HEK293 (cell line): ENCODE measurements at regions not wholly inside any gene's neighbourhood (a gene's known extent, or its start where the extent isn't known, plus 50 kb on each side); places are given as distances from the start of the nearest gene placed in this dataset.

Source experiments
- GFI1B ChIP-seq: fragments of 450-650 bp; formaldehyde crosslinking; IDR thresholded peaks from 2 replicates; pipeline ENCODE4 v1.5.1; 2016; ENCODE audit warnings: missing biosample characterization, missing genetic modification characterization
- HOXA7 ChIP-seq: sonication (generic); formaldehyde crosslinking; IDR thresholded peaks from 2 replicates; pipeline ENCODE4 v1.8.1; 2022; ENCODE audit warnings: missing genetic modification reagents, borderline replicate concordance
- HOXD13 ChIP-seq: sonication (generic); formaldehyde crosslinking; IDR thresholded peaks from 2 replicates; pipeline ENCODE4 v1.8.0; 2022; ENCODE audit warnings: missing genetic modification reagents, borderline replicate concordance
- KLF10 ChIP-seq: fragments of 450-650 bp; IDR thresholded peaks from 2 replicates; pipeline ENCODE4 v1.5.1; 2018; ENCODE audit warnings: missing biosample characterization, mild to moderate bottlenecking, missing genetic modification characterization
- KLF8 ChIP-seq: fragments of 450-650 bp; formaldehyde crosslinking; IDR thresholded peaks from 2 replicates; pipeline ENCODE4 v1.5.1; 2016; ENCODE audit warnings: missing biosample characterization, missing genetic modification characterization
- MZF1 ChIP-seq: fragments of 450-650 bp; formaldehyde crosslinking; IDR thresholded peaks from 2 replicates; pipeline ENCODE4 v1.5.1; 2017; ENCODE audit warnings: missing biosample characterization, missing genetic modification characterization, borderline replicate concordance
- SETDB1 ChIP-seq: IDR thresholded peaks from one replicate; pipeline ENCODE4 v1.6.1; 2017; ENCODE audit warnings: mild to moderate bottlenecking, low read length, moderate library complexity, mixed read lengths; ENCODE audit not compliant: insufficient read length
- TCF7L2 ChIP-seq: IDR thresholded peaks from 2 replicates; pipeline ENCODE4 v1.6.1; 2011; ENCODE audit warnings: low read depth, mild to moderate bottlenecking, inconsistent platforms, low read length, moderate library complexity, borderline replicate concordance
- ZBTB1 ChIP-seq: fragments of 450-650 bp; formaldehyde crosslinking; IDR thresholded peaks from 2 replicates; pipeline ENCODE4 v1.5.1; 2016; ENCODE audit warnings: missing biosample characterization, missing genetic modification characterization
- ZBTB48 ChIP-seq: fragments of 450-650 bp; formaldehyde crosslinking; IDR thresholded peaks from 2 replicates; pipeline ENCODE4 v1.5.1; 2016; ENCODE audit warnings: missing biosample characterization, missing genetic modification characterization
- ZEB2 ChIP-seq: fragments of 450-650 bp; formaldehyde crosslinking; IDR thresholded peaks from 2 replicates; pipeline ENCODE4 v1.5.1; 2016; ENCODE audit warnings: missing biosample characterization, missing genetic modification characterization
- ZNF10 ChIP-seq: fragments of 450-650 bp; formaldehyde crosslinking; IDR thresholded peaks from 2 replicates; pipeline ENCODE4 v1.5.1; 2017; ENCODE audit warnings: missing biosample characterization, missing genetic modification characterization
- ZNF121 ChIP-seq: fragments of 450-650 bp; formaldehyde crosslinking; IDR thresholded peaks from 2 replicates; pipeline ENCODE4 v1.5.1; 2016; ENCODE audit warnings: missing biosample characterization, missing genetic modification characterization
- ZNF155 ChIP-seq: fragments of 450-650 bp; formaldehyde crosslinking; IDR thresholded peaks from 2 replicates; pipeline ENCODE4 v1.5.1; 2016; ENCODE audit warnings: missing biosample characterization, missing genetic modification characterization
- ZNF174 ChIP-seq: fragments of 450-650 bp; formaldehyde crosslinking; IDR thresholded peaks from 2 replicates; pipeline ENCODE4 v1.5.0; 2017; ENCODE audit warnings: missing biosample characterization, mild to moderate bottlenecking, missing genetic modification characterization
- ZNF211 ChIP-seq: fragments of 450-650 bp; formaldehyde crosslinking; IDR thresholded peaks from 2 replicates; pipeline ENCODE4 v1.5.1; 2016; ENCODE audit warnings: low read depth, missing biosample characterization, missing genetic modification characterization
- ZNF23 ChIP-seq: fragments of 450-650 bp; formaldehyde crosslinking; IDR thresholded peaks from 2 replicates; pipeline ENCODE4 v1.5.1; 2016; ENCODE audit warnings: missing biosample characterization, missing genetic modification characterization, borderline replicate concordance
- ZNF24 ChIP-seq: fragments of 450-650 bp; formaldehyde crosslinking; IDR thresholded peaks from 2 replicates; pipeline ENCODE4 v1.5.1; 2016; ENCODE audit warnings: missing biosample characterization, missing genetic modification characterization
- ZNF266 ChIP-seq: fragments of 450-650 bp; formaldehyde crosslinking; IDR thresholded peaks from 2 replicates; pipeline ENCODE4 v1.5.1; 2016; ENCODE audit warnings: missing biosample characterization, missing genetic modification characterization, low read depth
- ZNF274 ChIP-seq, 2 experiments: fragments of 200-500 bp in 1 of 2; fragments of 450-650 bp in 1 of 2; sonication (Bioruptor generic) in 1 of 2; formaldehyde crosslinking in 1 of 2; IDR thresholded peaks; 2 replicates each; pipeline versions ENCODE4 v1.5.1 to v1.6.1; 2014 to 2016; ENCODE audit warnings: borderline replicate concordance in 1 of 2, inconsistent platforms in 1 of 2, low read length in 1 of 2, missing biosample characterization in 1 of 2, missing genetic modification characterization in 1 of 2
- ZNF302 ChIP-seq: fragments of 450-650 bp; formaldehyde crosslinking; IDR thresholded peaks from 2 replicates; pipeline ENCODE4 v1.5.1; 2016; ENCODE audit warnings: missing biosample characterization, missing genetic modification characterization, low read depth
- ZNF366 ChIP-seq: fragments of 450-650 bp; formaldehyde crosslinking; conservative IDR thresholded peaks from 2 replicates; pipeline ENCODE4 v1.5.1; 2016; ENCODE audit warnings: missing biosample characterization, missing genetic modification characterization
- ZNF530 ChIP-seq: fragments of 450-650 bp; formaldehyde crosslinking; IDR thresholded peaks from 2 replicates; pipeline ENCODE4 v1.5.1; 2016; ENCODE audit warnings: low read depth, missing biosample characterization, missing genetic modification characterization
- ZNF660 ChIP-seq: fragments of 450-650 bp; IDR thresholded peaks from 2 replicates; pipeline ENCODE4 v1.5.1; 2018; ENCODE audit warnings: missing biosample characterization, mild to moderate bottlenecking, missing genetic modification characterization
- ZNF747 ChIP-seq: fragments of 450-650 bp; formaldehyde crosslinking; IDR thresholded peaks from 2 replicates; pipeline ENCODE4 v1.5.1; 2016; ENCODE audit warnings: missing biosample characterization, missing genetic modification characterization
- ZNF830 ChIP-seq: fragments of 450-650 bp; IDR thresholded peaks from 2 replicates; pipeline ENCODE4 v1.5.0; 2018; ENCODE audit warnings: missing biosample characterization, missing genetic modification characterization, low read depth, mild to moderate bottlenecking, moderate library complexity
- ZSCAN16 ChIP-seq: fragments of 450-650 bp; formaldehyde crosslinking; IDR thresholded peaks from 2 replicates; pipeline ENCODE4 v1.5.1; 2016; ENCODE audit warnings: missing biosample characterization, missing genetic modification characterization
- ZSCAN30 ChIP-seq: fragments of 450-650 bp; IDR thresholded peaks from 2 replicates; pipeline ENCODE4 v1.5.1; 2018; ENCODE audit warnings: missing biosample characterization, mild to moderate bottlenecking, missing genetic modification characterization, moderate library complexity
- TF ChIP-seq, protein P1 (sequence below): fragments of 450-650 bp; formaldehyde crosslinking; IDR thresholded peaks from 2 replicates; pipeline ENCODE4 v1.5.1; 2016; ENCODE audit warnings: missing biosample characterization, missing genetic modification characterization
- TF ChIP-seq, protein P2 (sequence below): fragments of 450-650 bp; IDR thresholded peaks from 2 replicates; pipeline ENCODE4 v1.5.1; 2018; ENCODE audit warnings: missing biosample characterization, mild to moderate bottlenecking, missing genetic modification characterization
- TF ChIP-seq, protein P3 (sequence below): fragments of 450-650 bp; formaldehyde crosslinking; IDR thresholded peaks from 2 replicates; pipeline ENCODE4 v1.5.1; 2016; ENCODE audit warnings: missing biosample characterization, missing genetic modification characterization, low read depth
- TF ChIP-seq, protein P4 (sequence below): fragments of 450-650 bp; formaldehyde crosslinking; IDR thresholded peaks from 2 replicates; pipeline ENCODE4 v1.5.1; 2017; ENCODE audit warnings: missing biosample characterization, missing genetic modification characterization
- TF ChIP-seq, protein P5 (sequence below): fragments of 450-650 bp; formaldehyde crosslinking; IDR thresholded peaks from 2 replicates; pipeline ENCODE4 v1.5.1; 2016; ENCODE audit warnings: missing biosample characterization, missing genetic modification characterization

DNA sequence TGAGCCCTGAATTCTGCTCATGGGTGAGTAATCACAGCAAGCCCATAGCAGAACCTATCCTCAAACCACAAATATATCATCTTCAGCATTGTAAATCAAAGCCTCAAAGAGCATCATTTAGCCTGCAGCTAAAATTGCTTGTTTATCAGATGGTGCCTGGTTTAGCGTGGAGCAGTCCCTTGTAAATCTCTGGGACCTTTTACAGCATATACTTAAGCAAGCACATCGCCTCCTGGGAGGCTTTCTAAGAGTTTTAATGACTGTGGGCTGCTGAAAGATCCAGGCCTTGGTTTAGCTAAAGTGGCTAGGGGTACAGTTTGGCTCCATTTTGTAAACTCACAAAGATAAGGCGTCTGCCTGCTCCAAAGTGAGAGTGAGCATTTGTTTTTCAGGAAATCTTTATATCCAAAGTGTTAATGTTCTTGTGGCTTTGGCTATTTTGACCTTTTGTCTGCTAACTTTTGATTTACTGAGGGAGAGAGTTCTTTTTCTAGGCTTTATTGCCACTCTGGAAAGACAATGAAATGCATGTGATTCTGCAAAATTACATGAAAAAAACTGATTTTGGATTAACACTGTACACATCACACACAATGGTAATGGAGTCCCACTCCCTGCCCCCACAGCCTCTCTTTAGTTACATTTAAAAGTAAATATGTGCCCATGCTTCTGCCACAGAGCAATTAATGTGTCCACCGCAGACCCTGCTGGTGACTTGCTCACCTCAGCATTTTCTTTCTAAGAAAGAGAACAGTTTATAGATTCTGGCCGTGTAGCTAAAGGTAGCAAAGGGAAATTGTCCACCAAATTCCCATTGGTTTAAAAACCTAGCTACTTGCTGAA is 194.8 kb downstream of the LNPK start (continued):
- TF ChIP-seq, protein P1, sequence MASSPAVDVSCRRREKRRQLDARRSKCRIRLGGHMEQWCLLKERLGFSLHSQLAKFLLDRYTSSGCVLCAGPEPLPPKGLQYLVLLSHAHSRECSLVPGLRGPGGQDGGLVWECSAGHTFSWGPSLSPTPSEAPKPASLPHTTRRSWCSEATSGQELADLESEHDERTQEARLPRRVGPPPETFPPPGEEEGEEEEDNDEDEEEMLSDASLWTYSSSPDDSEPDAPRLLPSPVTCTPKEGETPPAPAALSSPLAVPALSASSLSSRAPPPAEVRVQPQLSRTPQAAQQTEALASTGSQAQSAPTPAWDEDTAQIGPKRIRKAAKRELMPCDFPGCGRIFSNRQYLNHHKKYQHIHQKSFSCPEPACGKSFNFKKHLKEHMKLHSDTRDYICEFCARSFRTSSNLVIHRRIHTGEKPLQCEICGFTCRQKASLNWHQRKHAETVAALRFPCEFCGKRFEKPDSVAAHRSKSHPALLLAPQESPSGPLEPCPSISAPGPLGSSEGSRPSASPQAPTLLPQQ (tag by site-specific recombination): peak; percentile 33; the same call in 1 of the 2 replicates
- TF ChIP-seq ZNF10 (tag by site-specific recombination) (peak; percentile 43; the same call in 1 of the 2 replicates), GFI1B (tag by site-specific recombination) (peak; percentile 86), ZBTB1 (tag by site-specific recombination) (peak; percentile 53; the same call in 1 of the 2 replicates), ZSCAN30 (tag by site-specific recombination) (peak; percentile 75), ZNF366 (tag by site-specific recombination) (peak; percentile 91), MZF1 (0 out of 2 replicates have a peak, but pooled peaks have one; percentile 64), ZNF155 (tag by site-specific recombination) (no peak), TCF7L2 (peak; percentile 99), KLF8 (tag by site-specific recombination) (peak; percentile 66; the same call in 1 of the 2 replicates), ZNF211 (tag by site-specific recombination) (no peak), ZNF274 (IDR thresholded peaks at IDR 0.05; ENCODE audit: low read length) (no peak), ZNF274 (tag by site-specific recombination; IDR thresholded peaks at IDR 0.05; ENCODE audit: borderline replicate concordance) (no peak), SETDB1 (peak; percentile 48), ZNF530 (tag by site-specific recombination) (no peak), ZSCAN16 (tag by site-specific recombination) (0 out of 2 replicates have a peak, but pooled peaks have one; percentile 21), ZNF121 (tag by site-specific recombination) (peak; percentile 31; the same call in 1 of the 2 replicates), HOXD13 (CRISPR knock-in tag) (peak; percentile 94), ZEB2 (tag by site-specific recombination) (peak; percentile 95), ZNF302 (no peak), ZNF747 (no peak), ZNF23 (tag by site-specific recombination) (no peak), ZNF174 (tag by site-specific recombination) (no peak), ZNF830 (tag by site-specific recombination) (no peak), ZNF660 (tag by site-specific recombination) (0 out of 2 replicates have a peak, but pooled peaks have one; percentile 21), ZNF266 (tag by site-specific recombination) (no peak), ZNF24 (tag by site-specific recombination) (peak; percentile 92), KLF10 (tag by site-specific recombination) (peak; percentile 80), ZBTB48 (peak; percentile 73), HOXA7 (CRISPR knock-in tag) (no peak)
- TF ChIP-seq, protein P2, sequence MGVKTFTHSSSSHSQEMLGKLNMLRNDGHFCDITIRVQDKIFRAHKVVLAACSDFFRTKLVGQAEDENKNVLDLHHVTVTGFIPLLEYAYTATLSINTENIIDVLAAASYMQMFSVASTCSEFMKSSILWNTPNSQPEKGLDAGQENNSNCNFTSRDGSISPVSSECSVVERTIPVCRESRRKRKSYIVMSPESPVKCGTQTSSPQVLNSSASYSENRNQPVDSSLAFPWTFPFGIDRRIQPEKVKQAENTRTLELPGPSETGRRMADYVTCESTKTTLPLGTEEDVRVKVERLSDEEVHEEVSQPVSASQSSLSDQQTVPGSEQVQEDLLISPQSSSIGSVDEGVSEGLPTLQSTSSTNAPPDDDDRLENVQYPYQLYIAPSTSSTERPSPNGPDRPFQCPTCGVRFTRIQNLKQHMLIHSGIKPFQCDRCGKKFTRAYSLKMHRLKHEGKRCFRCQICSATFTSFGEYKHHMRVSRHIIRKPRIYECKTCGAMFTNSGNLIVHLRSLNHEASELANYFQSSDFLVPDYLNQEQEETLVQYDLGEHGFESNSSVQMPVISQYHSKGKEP (tag by site-specific recombination): peak; percentile 86
- TF ChIP-seq, protein P3, sequence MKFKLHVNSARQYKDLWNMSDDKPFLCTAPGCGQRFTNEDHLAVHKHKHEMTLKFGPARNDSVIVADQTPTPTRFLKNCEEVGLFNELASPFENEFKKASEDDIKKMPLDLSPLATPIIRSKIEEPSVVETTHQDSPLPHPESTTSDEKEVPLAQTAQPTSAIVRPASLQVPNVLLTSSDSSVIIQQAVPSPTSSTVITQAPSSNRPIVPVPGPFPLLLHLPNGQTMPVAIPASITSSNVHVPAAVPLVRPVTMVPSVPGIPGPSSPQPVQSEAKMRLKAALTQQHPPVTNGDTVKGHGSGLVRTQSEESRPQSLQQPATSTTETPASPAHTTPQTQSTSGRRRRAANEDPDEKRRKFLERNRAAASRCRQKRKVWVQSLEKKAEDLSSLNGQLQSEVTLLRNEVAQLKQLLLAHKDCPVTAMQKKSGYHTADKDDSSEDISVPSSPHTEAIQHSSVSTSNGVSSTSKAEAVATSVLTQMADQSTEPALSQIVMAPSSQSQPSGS (tag by site-specific recombination): peak; percentile 54; the same call in 1 of the 2 replicates
- TF ChIP-seq, protein P4, sequence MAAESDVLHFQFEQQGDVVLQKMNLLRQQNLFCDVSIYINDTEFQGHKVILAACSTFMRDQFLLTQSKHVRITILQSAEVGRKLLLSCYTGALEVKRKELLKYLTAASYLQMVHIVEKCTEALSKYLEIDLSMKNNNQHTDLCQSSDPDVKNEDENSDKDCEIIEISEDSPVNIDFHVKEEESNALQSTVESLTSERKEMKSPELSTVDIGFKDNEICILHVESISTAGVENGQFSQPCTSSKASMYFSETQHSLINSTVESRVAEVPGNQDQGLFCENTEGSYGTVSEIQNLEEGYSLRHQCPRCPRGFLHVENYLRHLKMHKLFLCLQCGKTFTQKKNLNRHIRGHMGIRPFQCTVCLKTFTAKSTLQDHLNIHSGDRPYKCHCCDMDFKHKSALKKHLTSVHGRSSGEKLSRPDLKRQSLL (tag by site-specific recombination): 0 out of 2 replicates have a peak, but pooled peaks have one; percentile 41
- TF ChIP-seq, protein P5, sequence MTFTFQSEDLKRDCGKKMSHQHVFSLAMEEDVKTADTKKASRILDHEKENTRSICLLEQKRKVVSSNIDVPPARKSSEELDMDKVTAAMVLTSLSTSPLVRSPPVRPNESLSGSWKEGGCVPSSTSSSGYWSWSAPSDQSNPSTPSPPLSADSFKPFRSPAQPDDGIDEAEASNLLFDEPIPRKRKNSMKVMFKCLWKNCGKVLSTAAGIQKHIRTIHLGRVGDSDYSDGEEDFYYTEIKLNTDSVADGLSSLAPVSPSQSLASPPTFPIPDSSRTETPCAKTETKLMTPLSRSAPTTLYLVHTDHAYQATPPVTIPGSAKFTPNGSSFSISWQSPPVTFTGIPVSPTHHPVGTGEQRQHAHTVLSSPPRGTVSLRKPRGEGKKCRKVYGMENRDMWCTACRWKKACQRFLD (tag by site-specific recombination): no peak
